HEK293 (cell line): ENCODE measurements at regions not wholly inside any gene's neighbourhood (a gene's known extent, or its start where the extent isn't known, plus 50 kb on each side); places are given as distances from the start of the nearest gene placed in this dataset.

Source experiments
- CTCF ChIA-PET: fragments of 350-600 bp; formaldehyde crosslinking; extraction: SDS; loops from one replicate; lab custom pipeline; 2021; ENCODE audit warnings: antibody characterized with exemption; lab: Yijun Ruan, JAX
- POLR2A ChIA-PET: fragments of 300-600 bp; formaldehyde crosslinking; extraction: SDS; loops from one replicate; lab custom pipeline; 2020; ENCODE audit warnings: antibody characterized with exemption, inconsistent platforms; lab: Yijun Ruan, JAX
- H3K27ac ChIP-seq: fragments of 200-500 bp; sonication (Bioruptor generic); 2 replicates; pipeline ENCODE4 v1.5.1; 2014; ENCODE audit warnings: low read depth, low read length, control low read depth, inconsistent platforms; ENCODE audit errors: extremely low read depth
- H3K36me3 ChIP-seq, 2 experiments: fragments of 200-500 bp in 1 of 2; sonication (Bioruptor generic) in 1 of 2; 1 replicate in 1 of 2; 2 replicates in 1 of 2; pipeline ENCODE4 v1.5.1; 2014 to 2017; ENCODE audit warnings: inconsistent platforms in 2 of 2, low read length in 2 of 2; ENCODE audit not compliant: control insufficient read depth in 2 of 2, insufficient read depth in 1 of 2
- H3K4me1 ChIP-seq: fragments of 200-500 bp; sonication (Bioruptor generic); 2 replicates; pipeline ENCODE4 v1.5.1; 2014; ENCODE audit warnings: mild to moderate bottlenecking, low read length, inconsistent platforms; ENCODE audit not compliant: control insufficient read depth, insufficient read depth
- H3K4me3 ChIP-seq: 2 replicates; pipeline ENCODE4 v1.5.1; 2011; ENCODE audit warnings: low read depth, mild to moderate bottlenecking, control low read depth, low read length, moderate library complexity
- H3K9me3 ChIP-seq: fragments of 200-500 bp; sonication (Bioruptor generic); 2 replicates; pipeline ENCODE4 v1.5.1; 2014; ENCODE audit warnings: low read depth, low read length, inconsistent platforms; ENCODE audit not compliant: control insufficient read depth, insufficient read depth
- MYNN ChIP-seq: fragments of 450-650 bp; formaldehyde crosslinking; IDR thresholded peaks from 2 replicates; pipeline ENCODE4 v1.5.1; 2016; ENCODE audit warnings: missing biosample characterization, missing genetic modification characterization, borderline replicate concordance
- ZBTB49 ChIP-seq: fragments of 450-650 bp; formaldehyde crosslinking; IDR thresholded peaks from 2 replicates; pipeline ENCODE4 v1.5.1; 2016; ENCODE audit warnings: missing biosample characterization, missing genetic modification characterization, low read depth
- ZNF239 ChIP-seq: fragments of 450-650 bp; formaldehyde crosslinking; IDR thresholded peaks from 2 replicates; pipeline ENCODE4 v1.5.1; 2016; ENCODE audit warnings: missing biosample characterization, missing genetic modification characterization
- ZNF324 ChIP-seq: fragments of 450-650 bp; formaldehyde crosslinking; IDR thresholded peaks from 2 replicates; pipeline ENCODE4 v1.5.1; 2016; ENCODE audit warnings: missing biosample characterization, missing genetic modification characterization
- ZNF354C ChIP-seq: fragments of 450-650 bp; formaldehyde crosslinking; IDR thresholded peaks from 2 replicates; pipeline ENCODE4 v1.5.1; 2016; ENCODE audit warnings: missing biosample characterization, missing genetic modification characterization, low read depth, borderline replicate concordance
- ZNF416 ChIP-seq: fragments of 450-650 bp; formaldehyde crosslinking; IDR thresholded peaks from 2 replicates; pipeline ENCODE4 v1.5.1; 2016; ENCODE audit warnings: missing biosample characterization, missing genetic modification characterization
- ZNF510 ChIP-seq: fragments of 450-650 bp; formaldehyde crosslinking; IDR thresholded peaks from 2 replicates; pipeline ENCODE4 v1.5.1; 2018; ENCODE audit warnings: mild to moderate bottlenecking, missing genetic modification characterization, missing biosample characterization; ENCODE audit not compliant: insufficient replicate concordance
- ZNF530 ChIP-seq: fragments of 450-650 bp; formaldehyde crosslinking; IDR thresholded peaks from 2 replicates; pipeline ENCODE4 v1.5.1; 2016; ENCODE audit warnings: low read depth, missing biosample characterization, missing genetic modification characterization
- ZNF626 ChIP-seq: fragments of 450-650 bp; sonication (Bioruptor Pico); formaldehyde crosslinking; IDR thresholded peaks from 2 replicates; pipeline ENCODE4 v1.5.1; 2018; ENCODE audit warnings: missing biosample characterization, missing genetic modification characterization, inconsistent platforms
- ZNF76 ChIP-seq: fragments of 450-650 bp; formaldehyde crosslinking; IDR thresholded peaks from 2 replicates; pipeline ENCODE4; 2016; ENCODE audit warnings: low read depth, missing biosample characterization, missing genetic modification characterization, borderline replicate concordance
- ZNF791 ChIP-seq: fragments of 450-650 bp; formaldehyde crosslinking; IDR thresholded peaks from 2 replicates; pipeline ENCODE4 v1.5.1; 2016; ENCODE audit warnings: missing biosample characterization, missing genetic modification characterization
- TF ChIP-seq, protein P1 (sequence below): fragments of 450-650 bp; formaldehyde crosslinking; IDR thresholded peaks from 2 replicates; pipeline ENCODE4 v1.5.1; 2016; ENCODE audit warnings: missing biosample characterization, missing genetic modification characterization
- TF ChIP-seq, protein P2 (sequence below): fragments of 450-650 bp; formaldehyde crosslinking; IDR thresholded peaks from 2 replicates; pipeline ENCODE4 v1.5.1; 2016; ENCODE audit warnings: missing biosample characterization, missing genetic modification characterization

GRCh38 chr17:33484559-33484958, 191.5 kb upstream of the ASIC2 start (continued):
- no peak for TF ChIP-seq ZBTB49 (tag by site-specific recombination)
- no peak for TF ChIP-seq ZNF510 (tag by site-specific recombination)
- TF ChIP-seq, all 188 proteins: peak for 0

- ChIA-PET CTCF (no interaction called here), POLR2A (no interaction called here)
- Histone ChIP-seq H3K4me1 (no peaks in the 10 kb centered on the region), H3K27ac (no peak overlapping the region), H3K36me3 (no peaks in the 10 kb centered on the region), H3K4me3 (no peak overlapping the region), H3K9me3 (no peaks in the 10 kb centered on the region)
- no peak for TF ChIP-seq ZNF354C (tag by site-specific recombination)
- TF ChIP-seq, protein P1, sequence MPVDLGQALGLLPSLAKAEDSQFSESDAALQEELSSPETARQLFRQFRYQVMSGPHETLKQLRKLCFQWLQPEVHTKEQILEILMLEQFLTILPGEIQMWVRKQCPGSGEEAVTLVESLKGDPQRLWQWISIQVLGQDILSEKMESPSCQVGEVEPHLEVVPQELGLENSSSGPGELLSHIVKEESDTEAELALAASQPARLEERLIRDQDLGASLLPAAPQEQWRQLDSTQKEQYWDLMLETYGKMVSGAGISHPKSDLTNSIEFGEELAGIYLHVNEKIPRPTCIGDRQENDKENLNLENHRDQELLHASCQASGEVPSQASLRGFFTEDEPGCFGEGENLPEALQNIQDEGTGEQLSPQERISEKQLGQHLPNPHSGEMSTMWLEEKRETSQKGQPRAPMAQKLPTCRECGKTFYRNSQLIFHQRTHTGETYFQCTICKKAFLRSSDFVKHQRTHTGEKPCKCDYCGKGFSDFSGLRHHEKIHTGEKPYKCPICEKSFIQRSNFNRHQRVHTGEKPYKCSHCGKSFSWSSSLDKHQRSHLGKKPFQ (tag by site-specific recombination), result no peak
Observed at GRCh38 chr17:33486135-33486885, 193.2 kb upstream of the ASIC2 start.

DNA sequence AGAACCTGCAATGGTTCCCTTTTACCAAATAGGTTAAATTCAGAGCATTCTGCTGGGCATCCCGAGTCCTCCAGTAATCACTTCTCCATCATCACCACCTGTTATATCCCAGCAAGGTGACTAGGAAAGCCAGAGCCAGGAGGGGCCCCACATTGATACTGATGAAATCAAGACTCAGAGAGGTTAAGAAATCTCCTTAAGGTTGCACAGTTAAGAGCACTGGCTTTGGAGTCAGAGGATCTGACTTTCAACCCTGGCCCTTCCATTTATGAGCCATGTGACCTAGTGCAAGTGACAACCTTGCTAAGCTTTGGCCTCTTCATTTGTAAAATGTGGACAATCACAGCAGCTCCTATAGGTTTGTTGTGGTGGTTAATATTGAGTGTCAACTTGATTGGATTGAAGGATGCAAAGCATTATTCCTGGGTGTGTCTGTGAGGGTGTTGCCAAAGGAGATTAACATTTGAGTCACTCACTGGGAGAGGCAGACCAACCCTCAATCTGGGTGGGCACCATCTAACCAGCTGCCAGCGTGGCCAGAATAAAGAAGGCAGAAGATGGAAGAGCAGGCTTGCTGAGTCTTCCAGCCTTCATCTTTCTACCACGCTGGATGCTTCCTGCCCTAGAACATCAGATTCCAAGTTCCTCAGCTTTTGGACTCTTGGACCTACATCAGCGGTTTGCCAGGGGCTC, 194.2 kb upstream of the ASIC2 start:
- no peak overlapping the region for H3K4me3 ChIP-seq
- ChIA-PET POLR2A (no interaction called here), CTCF (no interaction called here)
- no peaks in the 10 kb centered on the region for H3K9me3 ChIP-seq
- TF ChIP-seq ZNF791 (no peak), ZNF530 (tag by site-specific recombination) (no peak), ZNF76 (tag by site-specific recombination) (no peak), ZNF626 (no peak), ZNF239 (tag by site-specific recombination) (no peak), ZNF324 (no peak), ZNF416 (tag by site-specific recombination) (no peak), MYNN (tag by site-specific recombination) (no peak)
- TF ChIP-seq, protein P2, sequence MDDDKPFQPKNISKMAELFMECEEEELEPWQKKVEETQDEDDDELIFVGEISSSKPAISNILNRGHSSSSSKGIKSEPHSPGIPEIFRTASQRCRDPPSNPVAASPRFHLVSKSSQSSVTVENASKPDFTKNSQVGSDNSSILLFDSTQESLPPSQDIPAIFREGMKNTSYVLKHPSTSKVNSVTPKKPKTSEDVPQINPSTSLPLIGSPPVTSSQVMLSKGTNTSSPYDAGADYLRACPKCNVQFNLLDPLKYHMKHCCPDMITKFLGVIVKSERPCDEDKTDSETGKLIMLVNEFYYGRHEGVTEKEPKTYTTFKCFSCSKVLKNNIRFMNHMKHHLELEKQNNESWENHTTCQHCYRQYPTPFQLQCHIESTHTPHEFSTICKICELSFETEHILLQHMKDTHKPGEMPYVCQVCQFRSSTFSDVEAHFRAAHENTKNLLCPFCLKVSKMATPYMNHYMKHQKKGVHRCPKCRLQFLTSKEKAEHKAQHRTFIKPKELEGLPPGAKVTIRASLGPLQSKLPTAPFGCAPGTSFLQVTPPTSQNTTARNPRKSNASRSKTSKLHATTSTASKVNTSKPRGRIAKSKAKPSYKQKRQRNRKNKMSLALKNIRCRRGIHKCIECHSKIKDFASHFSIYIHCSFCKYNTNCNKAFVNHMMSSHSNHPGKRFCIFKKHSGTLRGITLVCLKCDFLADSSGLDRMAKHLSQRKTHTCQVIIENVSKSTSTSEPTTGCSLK (tag by site-specific recombination), result no peak
- H3K36me3 ChIP-seq, result no peaks in the 10 kb centered on the region
- H3K4me1 ChIP-seq, result no peaks in the 10 kb centered on the region
- H3K27ac ChIP-seq, result no peak overlapping the region
